Breast epithelium (tissue), 4 donors: ENCODE measurements at regions not wholly inside any gene's neighbourhood (a gene's known extent, or its start where the extent isn't known, plus 50 kb on each side); places are given as distances from the start of the nearest gene placed in this dataset.
"Not testable (repeated sequence)": the region's sequence is repeated elsewhere in the genome, so short reads cannot be mapped to it uniquely, and the experiment has no call there.

ENCODE experiments used
- DNase-seq, 2 donors: peaks; one replicate each; pipeline ENCODE4 v3.0.0-alpha.2; 2019; ENCODE audit warnings: low spot score in 2 of 2
- H3K27ac ChIP-seq, 2 donors: fragments of 200-600 bp; sonication (generic) in 1 of 2; one replicate each; pipeline ENCODE4 v1.5.1; 2016 to 2019; ENCODE audit warnings: mild to moderate bottlenecking in 1 of 2
- H3K27me3 ChIP-seq, 2 donors: fragments of 200-600 bp; sonication (generic) in 1 of 2; one replicate each; pipeline versions ENCODE4 v1.5.1 to v1.6.0; 2017 to 2019; ENCODE audit warnings: control low read depth in 1 of 2, mild to moderate bottlenecking in 1 of 2
- H3K36me3 ChIP-seq: fragments of 200-600 bp; one replicate; pipeline ENCODE4 v1.5.1; 2019
- H3K4me1 ChIP-seq, 2 donors: fragments of 200-600 bp; sonication (generic); one replicate each; pipeline ENCODE4 v1.5.1; 2016 to 2019; ENCODE audit warnings: control low read depth in 1 of 2
- H3K4me3 ChIP-seq, 3 donors: fragments of 200-600 bp; sonication (generic); 1 replicate in 2 of 3; 2 replicates in 1 of 3; pipeline ENCODE4 v1.5.1; 2016 to 2019; ENCODE audit warnings: mild to moderate bottlenecking in 3 of 3, moderate library complexity in 2 of 3
- H3K9me3 ChIP-seq, 2 donors: fragments of 200-600 bp; sonication (generic) in 1 of 2; one replicate each; pipeline ENCODE4 v1.5.1; 2016 to 2019; ENCODE audit warnings: control low read depth in 1 of 2
- POLR2A ChIP-seq: fragments of 450-650 bp; IDR thresholded peaks from one replicate; pipeline ENCODE4 v1.6.1; 2016; ENCODE audit warnings: antibody characterized with exemption, mild to moderate bottlenecking, moderate library complexity
- POLR2AphosphoS5 ChIP-seq, 3 donors: sonication (generic); formaldehyde crosslinking; IDR thresholded peaks; one replicate each; pipeline ENCODE4 v1.6.1; 2017; ENCODE audit warnings: antibody characterized with exemption in 3 of 3
- intact Hi-C: fragments of 100-400 bp; cut with DNase I; formaldehyde crosslinking; loops from one replicate; pipeline ENCODE4 v1.15.1; 2023; ENCODE audit warnings: low total_unique reads
- TF ChIP-seq, protein P1 (sequence below), 3 donors: fragments of 450-650 bp; IDR thresholded peaks; one replicate each; pipeline ENCODE4 v1.5.1; 2016 to 2017; ENCODE audit warnings: antibody characterized with exemption in 3 of 3, mild to moderate bottlenecking in 3 of 3, moderate library complexity in 3 of 3

DNA sequence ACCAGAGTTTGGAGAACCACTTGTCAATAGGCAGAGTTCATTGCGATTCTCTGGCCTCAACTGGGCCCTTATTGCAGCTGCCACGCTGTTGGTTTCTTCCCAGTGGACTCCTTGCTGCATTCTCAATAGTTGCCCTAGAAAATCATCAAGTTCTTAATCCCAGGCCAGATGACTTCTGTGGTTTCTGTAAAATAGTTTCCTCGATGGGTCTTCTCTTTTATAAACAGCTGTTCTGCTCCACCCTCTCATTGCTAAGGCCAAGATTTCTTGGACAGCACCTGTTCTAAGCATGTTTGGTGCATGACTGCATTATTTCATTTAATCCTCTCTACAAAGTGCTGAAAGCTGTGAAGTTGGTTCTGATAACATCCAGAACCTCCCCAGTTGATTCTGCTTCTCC, 131.0 kb downstream of the BCL2L11 start:
- no peak for DNase-seq
- Histone ChIP-seq H3K4me3 (no peak overlapping the region), H3K27ac (no peak overlapping the region), H3K9me3 (no peaks in the 10 kb centered on the region), H3K27me3 (no peaks in the 10 kb centered on the region), H3K4me1 (no peaks in the 10 kb centered on the region), H3K36me3 (no peaks in the 10 kb centered on the region)
- intact Hi-C loops = no loop called here
- TF ChIP-seq, protein P1, sequence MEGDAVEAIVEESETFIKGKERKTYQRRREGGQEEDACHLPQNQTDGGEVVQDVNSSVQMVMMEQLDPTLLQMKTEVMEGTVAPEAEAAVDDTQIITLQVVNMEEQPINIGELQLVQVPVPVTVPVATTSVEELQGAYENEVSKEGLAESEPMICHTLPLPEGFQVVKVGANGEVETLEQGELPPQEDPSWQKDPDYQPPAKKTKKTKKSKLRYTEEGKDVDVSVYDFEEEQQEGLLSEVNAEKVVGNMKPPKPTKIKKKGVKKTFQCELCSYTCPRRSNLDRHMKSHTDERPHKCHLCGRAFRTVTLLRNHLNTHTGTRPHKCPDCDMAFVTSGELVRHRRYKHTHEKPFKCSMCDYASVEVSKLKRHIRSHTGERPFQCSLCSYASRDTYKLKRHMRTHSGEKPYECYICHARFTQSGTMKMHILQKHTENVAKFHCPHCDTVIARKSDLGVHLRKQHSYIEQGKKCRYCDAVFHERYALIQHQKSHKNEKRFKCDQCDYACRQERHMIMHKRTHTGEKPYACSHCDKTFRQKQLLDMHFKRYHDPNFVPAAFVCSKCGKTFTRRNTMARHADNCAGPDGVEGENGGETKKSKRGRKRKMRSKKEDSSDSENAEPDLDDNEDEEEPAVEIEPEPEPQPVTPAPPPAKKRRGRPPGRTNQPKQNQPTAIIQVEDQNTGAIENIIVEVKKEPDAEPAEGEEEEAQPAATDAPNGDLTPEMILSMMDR (IDR thresholded peaks at IDR 0.05) = no peak
- no peak for TF ChIP-seq POLR2A
- TF ChIP-seq POLR2AphosphoS5 (IDR thresholded peaks at IDR 0.05) = no peak

DNA sequence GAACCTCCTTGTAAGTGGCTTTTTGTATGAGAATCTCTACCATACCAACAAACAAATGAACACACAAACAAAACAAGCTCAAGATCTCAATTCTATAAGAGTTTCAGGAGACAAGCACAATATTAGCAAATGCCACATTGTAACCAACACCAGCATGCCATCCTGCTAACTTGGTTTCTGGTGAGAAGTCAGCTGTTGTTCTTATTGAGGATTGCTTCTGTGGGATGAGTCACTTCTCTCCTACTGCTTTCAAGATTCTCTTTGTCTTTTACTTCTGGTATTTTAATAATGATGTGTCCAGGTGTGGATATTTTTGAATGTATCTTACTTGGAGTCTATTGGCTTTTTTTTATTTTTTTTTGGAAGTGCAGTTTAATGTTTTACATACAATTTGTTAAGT, 131.7 kb downstream of the BCL2L11 start:
- H3K27ac ChIP-seq = no peak overlapping the region
- no peaks in the 10 kb centered on the region for H3K4me1 ChIP-seq
- no peaks in the 10 kb centered on the region for H3K36me3 ChIP-seq
- TF ChIP-seq, protein P1 (IDR thresholded peaks at IDR 0.05) = no peak
- TF ChIP-seq POLR2A (no peak), POLR2AphosphoS5 (IDR thresholded peaks at IDR 0.05) (no peak)
- no peak for DNase-seq
- intact Hi-C loops = no loop called here
- no peaks in the 10 kb centered on the region for H3K9me3 ChIP-seq
- no peak overlapping the region for H3K4me3 ChIP-seq
- no peaks in the 10 kb centered on the region for H3K27me3 ChIP-seq

DNA sequence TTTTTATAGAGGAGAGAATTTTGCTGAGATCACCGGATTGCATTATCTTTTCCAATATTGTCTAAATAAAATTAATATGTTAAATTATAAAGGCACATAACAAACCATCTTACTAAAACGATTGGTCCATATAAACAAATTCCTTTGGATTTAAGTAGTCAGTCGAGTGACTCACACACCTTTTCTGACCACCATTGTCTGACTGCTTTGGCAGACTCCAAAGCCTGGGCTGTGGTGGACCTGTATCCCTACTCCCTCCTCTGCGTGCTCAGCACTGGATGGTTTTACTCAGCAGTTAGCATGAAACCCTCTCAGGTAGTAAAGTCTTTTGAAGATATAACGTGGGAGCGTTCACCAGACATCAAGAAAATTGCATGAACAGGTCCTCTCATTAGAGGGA, 134.2 kb downstream of the BCL2L11 start:
- H3K36me3 ChIP-seq, H3K4me1 ChIP-seq, H3K27me3 ChIP-seq, H3K4me3 ChIP-seq, H3K9me3 ChIP-seq, intact Hi-C loops, DNase-seq, H3K27ac ChIP-seq: not testable (repeated sequence)

DNA sequence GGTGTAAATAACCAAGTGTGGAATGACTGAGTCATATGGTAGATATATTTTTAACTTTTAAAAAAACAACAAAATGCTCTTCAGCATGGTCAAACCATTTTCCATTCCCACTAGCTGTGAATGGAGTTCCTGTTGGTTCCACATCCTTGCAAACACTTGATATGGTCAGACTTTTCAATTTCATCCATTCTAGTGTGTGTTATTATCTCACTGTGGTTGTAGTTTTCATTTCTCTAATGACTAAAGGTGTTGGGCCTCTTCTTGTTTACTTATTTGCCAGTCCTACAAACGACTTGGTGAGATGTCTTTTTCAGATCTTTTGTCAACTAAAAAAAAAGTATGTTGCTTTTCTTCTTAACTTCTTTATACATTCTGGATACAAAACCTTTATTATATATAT, 135.9 kb downstream of the BCL2L11 start:
- H3K4me3 ChIP-seq, H3K27ac ChIP-seq, intact Hi-C loops, H3K9me3 ChIP-seq, H3K36me3 ChIP-seq, DNase-seq, H3K27me3 ChIP-seq, H3K4me1 ChIP-seq: not testable (repeated sequence)

DNA sequence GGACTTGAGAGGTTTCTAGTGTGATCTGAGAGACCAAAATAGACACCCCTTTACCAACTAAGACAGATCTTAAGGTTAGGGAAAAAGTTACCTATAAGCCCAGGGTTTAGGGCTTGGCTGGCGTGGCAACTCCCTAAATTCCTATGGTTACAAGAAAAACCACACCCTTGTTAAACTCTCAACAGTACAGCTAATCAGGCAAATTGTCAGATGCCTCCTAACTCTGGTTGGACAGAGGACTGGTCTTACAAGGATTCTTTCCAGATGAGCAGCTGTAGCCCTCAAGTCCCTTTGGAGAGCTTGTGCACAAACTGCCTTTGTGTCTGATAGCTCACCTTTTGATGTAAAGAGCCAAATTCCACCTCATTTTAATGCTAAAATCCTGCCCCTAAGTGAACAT, 136.9 kb downstream of the BCL2L11 start:
- H3K9me3 ChIP-seq, intact Hi-C loops, H3K27me3 ChIP-seq, H3K4me3 ChIP-seq, H3K27ac ChIP-seq, H3K36me3 ChIP-seq, DNase-seq, H3K4me1 ChIP-seq: not testable (repeated sequence)

DNA sequence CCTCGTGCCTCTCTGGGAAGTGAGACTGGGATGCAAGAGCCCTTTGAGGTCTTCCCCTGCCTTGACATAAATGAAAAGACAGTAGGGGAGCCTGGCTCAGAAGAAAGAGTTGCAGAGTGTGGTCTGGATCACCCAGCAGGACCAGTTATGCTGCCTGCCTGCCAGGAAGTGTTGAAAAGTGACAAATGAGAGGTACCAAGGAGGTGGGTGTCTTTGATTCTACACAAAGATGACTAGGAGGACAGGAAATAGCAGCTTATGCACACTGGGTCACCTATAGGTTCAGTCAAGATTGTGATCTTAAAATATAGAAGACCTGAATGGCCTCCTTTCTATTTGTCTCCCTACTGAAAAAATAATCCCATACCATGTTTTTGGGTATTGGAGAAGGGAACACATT, 137.6 kb downstream of the BCL2L11 start:
- H3K9me3 ChIP-seq, H3K27ac ChIP-seq, H3K36me3 ChIP-seq, DNase-seq, intact Hi-C loops, H3K27me3 ChIP-seq, H3K4me3 ChIP-seq, H3K4me1 ChIP-seq: not testable (repeated sequence)

DNA sequence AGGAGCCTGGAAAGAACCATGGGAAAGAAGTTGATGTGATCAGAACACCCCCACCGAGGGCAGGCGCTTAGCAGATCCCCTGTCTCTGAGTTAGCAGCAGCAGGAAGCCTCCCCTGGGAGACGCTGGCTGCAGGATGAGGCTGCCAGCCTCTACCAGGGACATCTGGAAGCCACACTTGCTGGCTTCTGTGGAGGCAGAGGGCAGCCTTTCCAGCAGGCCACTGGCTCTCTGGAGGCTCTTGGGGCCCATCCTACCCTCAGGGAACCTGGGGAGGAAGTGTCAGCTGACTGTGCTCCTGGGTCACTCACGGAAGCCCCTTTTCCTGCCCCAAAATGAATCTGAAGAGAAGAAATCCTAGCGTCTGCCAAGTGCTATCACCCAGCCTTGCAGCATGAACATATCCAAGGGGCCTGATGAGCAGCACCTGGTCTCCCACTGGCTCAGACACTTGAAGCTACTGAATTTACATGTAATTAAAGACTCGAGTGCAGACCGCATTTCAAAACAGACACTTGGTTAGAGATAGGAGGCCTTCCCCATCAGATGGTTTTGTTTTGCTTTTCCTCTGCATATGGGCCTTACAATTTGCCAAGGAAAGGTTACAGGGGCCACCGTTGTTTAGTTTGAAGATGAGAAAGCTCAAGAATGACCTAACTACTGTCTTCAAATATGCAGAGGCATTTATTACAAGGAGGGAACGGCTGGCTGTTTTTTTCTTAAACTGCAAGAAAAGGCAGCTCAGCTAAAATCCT, 142.1 kb downstream of the BCL2L11 start:
- intact Hi-C loops, H3K27ac ChIP-seq, DNase-seq, H3K4me1 ChIP-seq, H3K9me3 ChIP-seq, H3K27me3 ChIP-seq, H3K4me3 ChIP-seq, H3K36me3 ChIP-seq: not testable (repeated sequence)

DNA sequence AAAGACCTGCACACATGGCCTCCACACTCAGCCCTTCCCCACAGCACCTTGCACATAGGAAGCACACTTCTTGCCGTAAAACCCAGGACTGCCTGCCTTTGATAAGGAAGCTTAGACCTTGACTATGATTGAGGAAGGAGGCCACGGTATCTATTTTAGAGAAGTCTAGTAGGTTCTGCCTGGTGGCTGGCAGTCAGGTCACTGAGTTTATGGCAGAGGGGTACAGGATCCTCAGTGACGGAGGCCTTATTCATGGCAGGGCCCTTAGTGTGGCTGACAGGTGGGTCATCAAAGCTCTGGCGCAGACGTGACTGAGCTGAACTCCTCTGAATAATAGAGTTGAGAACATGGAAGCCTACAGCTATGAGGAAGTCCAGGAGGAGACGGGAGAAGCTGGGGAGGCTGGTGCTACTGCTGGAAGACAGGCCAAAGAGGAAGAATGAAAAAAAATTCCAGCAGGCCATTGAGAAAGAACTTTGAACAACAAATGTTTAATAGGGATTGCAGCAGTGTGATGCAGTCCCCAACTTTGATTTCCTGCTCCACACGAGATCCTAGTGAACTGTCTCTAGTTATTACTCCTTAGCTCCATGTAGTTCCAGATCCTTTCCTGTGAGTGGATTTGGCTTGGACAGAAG, 142.8 kb downstream of the BCL2L11 start:
- intact Hi-C loops, DNase-seq, H3K4me3 ChIP-seq, H3K9me3 ChIP-seq, H3K27ac ChIP-seq, H3K36me3 ChIP-seq, H3K4me1 ChIP-seq, H3K27me3 ChIP-seq: not testable (repeated sequence)

DNA sequence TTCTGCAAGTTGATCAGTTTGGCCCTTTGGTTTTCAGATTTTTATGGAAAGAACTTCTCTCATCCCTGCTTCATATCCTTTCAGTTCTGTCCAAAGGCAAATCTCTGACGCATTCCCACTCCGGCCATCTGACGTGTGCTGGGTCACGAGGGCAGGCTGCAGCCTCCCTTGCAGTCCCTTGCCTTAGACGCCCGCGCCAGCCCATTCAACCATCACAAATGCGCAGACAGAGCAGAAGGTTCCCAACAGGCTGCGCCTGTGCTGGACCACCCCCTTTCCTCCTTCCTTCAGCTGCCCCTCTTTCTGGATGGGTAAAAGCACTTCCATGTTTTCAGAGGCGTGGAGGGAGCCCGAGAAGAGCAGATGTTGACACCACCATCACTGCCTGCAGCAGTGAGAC, 144.2 kb downstream of the BCL2L11 start:
- intact Hi-C loops, H3K36me3 ChIP-seq, H3K4me3 ChIP-seq, H3K27me3 ChIP-seq, H3K4me1 ChIP-seq, DNase-seq, H3K9me3 ChIP-seq, H3K27ac ChIP-seq: not testable (repeated sequence)

DNA sequence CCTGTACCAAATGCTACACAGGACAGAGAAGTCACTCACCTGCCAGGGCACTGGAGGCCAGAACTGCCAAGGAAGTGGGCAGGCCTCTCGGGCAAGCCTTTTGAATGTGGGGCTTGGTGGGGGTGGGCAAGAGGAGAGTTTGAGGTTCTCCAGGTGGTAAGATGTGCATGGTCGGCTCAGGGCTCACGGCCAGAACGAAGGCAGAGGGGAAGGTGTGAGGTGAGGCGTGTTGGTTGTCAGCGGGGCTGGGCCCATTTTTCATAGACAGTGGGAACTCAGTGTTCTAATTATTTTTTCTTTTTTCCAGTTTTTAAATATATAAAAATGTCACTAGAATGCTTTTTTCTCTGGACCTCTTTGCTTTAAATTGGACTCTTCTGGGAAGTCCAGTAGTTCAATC, 145.8 kb downstream of the BCL2L11 start:
- intact Hi-C loops, DNase-seq, H3K27me3 ChIP-seq, H3K4me1 ChIP-seq, H3K9me3 ChIP-seq, H3K4me3 ChIP-seq, H3K27ac ChIP-seq, H3K36me3 ChIP-seq: not testable (repeated sequence)

DNA sequence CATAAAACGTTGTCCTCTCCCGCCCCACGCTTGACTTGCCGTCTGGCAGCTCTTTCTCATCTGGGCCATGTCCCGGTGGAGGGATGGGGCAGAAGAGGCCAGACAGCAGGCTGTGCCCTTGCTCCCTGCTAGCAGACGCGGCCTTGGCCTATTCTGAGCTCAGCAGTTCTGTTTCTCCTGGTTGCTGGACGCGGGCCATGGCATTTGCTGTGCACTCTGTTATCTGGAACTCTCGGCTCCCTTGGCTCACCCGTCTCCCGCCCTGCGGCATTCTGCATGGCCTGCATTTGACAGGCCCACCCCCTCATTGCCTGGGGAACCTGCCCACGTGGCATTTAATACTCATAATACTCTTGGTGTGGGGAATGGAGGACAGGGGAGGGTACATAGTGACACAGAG, 146.3 kb downstream of the BCL2L11 start:
- not testable (repeated sequence) for H3K27ac ChIP-seq, H3K27me3 ChIP-seq
- peak in 1 of 2 donors; percentile 40 for DNase-seq

More for the DNA sequence above, 146.3 kb downstream of the BCL2L11 start:
- H3K36me3 ChIP-seq, intact Hi-C loops, H3K4me3 ChIP-seq, H3K9me3 ChIP-seq, H3K4me1 ChIP-seq: not testable (repeated sequence)
